ENCODE measurements at regions not wholly inside any gene's neighbourhood (a gene's known extent, or its start where the extent isn't known, plus 50 kb on each side); places are given as distances from the start of the nearest gene placed in this dataset.

DNA sequence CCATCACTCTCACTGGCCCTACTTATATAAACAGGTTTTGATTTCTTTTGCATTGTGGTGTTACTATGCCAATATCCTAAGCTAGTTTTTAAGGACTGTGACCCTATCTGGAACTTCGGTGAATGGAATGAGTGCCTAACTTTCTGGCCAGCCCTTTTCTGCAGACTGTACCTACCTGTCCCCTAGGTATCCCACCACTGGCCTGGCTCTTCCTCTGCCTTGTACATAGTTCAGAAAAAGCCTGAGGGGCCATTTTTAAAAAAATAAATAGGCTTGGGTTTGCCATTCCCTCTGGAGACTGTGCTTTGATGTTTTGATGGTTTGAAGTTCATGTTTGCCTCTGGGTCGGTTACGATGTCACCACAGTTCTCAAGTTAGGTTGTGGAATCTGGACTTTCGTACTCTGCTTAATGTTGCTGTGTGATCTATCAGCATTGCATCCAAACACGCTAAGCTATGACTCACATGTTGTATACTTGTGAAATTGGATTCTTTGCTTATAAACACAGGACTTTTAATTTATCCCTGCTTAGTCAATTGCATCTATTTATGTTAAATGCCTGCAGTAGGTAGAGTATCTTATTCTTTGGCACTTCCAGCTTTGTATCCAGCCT is 182.0 kb downstream of the ANKRD50 start:
- DNase-seq (ENCODE audit: low spot score): peak; percentile 3

DNA sequence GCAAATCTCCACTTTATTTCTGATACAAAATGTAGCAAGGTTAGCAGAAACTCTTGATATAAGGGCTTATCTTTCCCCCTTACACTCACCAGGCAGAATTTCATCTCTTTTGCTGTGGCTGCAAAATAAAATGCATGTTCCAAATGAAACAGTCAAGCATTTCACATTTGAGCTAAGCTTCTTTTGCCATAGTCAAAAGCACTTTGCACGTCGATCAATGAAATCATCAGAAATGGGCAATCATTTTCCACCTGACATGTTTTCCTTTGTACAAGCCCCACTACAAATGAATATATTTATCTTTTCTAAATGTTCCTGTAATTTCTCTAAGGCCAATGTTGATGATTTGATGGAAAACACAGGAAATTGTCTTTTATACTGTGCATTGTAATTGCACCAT is 178.4 kb downstream of the ANKRD50 start:
- DNase-seq (ENCODE audit: low spot score): no peak

DNA sequence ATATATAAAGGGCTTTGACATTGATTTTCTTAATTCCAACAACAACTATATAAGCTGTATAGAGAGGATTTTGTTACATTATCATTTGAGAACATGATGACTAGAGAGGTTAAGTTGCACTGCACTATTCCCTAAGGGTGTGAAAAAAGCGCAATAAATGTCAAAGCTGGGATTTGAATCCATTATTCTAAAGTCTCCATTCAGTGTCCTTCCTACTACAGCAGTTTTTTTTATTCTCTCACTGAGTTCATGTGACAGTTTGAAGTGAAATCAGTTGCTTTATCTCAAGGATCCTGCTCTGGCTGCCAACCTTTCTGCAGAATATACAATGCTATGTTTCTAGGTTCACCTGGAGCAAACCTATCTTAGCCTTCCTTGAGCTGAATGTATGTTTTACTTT is 177.5 kb downstream of the ANKRD50 start:
- no peak for DNase-seq (ENCODE audit: low spot score)

DNA sequence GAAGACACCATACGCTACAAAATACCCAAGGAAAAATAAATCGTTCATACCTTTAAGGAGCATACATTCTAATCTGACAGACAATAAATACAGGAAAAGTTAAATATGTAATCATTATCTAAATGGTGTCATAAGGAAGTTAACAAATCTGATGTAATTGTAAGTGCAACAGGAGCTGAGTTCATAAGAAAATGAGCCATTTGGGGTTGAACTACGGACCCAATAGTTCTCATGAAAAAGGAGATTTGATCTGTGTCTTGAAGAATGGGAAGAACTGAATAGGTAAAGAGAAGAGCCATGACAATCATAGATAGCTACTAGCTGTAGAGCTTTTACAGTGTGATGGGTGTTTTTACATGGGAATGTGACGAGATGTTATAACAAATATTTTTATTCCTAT is 175.6 kb downstream of the ANKRD50 start:
- no peak for DNase-seq (ENCODE audit: low spot score)

- DNase-seq (ENCODE audit: low spot score): no peak
These were observed 174.6 kb downstream of the ANKRD50 start for GRCh38 chr4:124537971-124538370.

DNA sequence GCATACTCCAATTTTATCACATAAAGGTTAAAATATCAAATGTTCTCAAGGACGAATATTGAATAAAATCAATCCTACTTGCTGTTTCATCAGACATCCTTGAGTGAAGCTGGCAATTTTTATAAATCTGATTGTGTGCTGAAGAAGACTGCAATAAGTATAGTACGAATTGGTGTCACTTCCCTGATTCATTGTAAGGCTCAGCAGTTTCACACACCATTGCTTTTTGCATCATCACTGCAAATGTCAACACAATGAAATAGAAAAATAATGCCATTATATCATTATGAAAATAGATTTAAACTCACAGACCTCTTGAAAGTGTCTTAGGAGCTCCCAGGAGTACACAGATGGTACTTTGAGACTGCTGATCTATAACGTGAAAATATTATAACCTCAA is 172.5 kb downstream of the ANKRD50 start:
- DNase-seq (ENCODE audit: low spot score): no peak

- no peak for DNase-seq (ENCODE audit: low spot score)
These were observed 170.7 kb downstream of the ANKRD50 start for GRCh38 chr4:124541652-124542420.

- no peak for DNase-seq (ENCODE audit: low spot score)
These were observed 156.6 kb downstream of the ANKRD50 start for GRCh38 chr4:124555959-124556358.

- DNase-seq (ENCODE audit: low spot score): no peak
These were observed 148.4 kb downstream of the ANKRD50 start for GRCh38 chr4:124564121-124564520.

DNA sequence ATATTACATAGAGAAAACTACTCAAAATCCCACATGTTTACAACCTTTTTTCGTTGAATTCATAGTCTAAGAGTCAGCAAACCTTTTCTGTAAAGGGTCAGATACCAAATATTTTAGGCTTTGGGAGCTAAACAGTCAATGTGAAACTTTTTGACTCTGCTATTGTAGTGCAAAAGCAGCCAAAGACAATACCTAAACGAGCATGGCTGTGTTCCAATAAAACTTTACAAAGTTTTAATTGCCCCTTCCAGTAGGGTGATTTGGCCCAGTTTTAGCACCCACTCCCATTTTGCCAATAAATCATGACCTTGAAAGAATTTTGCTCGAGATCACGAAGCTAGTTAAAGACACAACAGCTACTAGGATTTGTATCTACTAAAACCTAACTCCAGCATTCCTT is 147.2 kb downstream of the ANKRD50 start:
- no peak for DNase-seq (ENCODE audit: low spot score)

DNA sequence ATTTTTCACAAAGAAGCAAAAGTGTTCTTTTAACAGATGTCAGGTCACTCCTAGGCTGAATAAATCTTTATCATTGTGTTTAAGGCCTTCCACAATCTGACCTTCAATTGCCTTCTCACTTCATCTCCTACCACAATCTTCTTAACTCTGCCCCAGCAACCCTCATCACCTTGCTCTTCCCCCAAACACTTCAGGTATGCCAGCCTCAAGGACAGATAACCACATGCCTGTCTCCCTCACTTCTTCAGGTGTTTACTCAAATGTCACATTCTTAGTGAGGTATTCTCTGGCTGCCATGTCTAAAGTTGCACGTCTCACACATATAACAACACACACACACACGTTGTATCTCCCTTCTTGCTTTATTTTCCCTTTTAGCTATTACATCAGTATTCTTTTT is 146.5 kb downstream of the ANKRD50 start:
- DNase-seq (ENCODE audit: low spot score): no peak

- no peak for DNase-seq (ENCODE audit: low spot score)
These were observed 139.5 kb downstream of the ANKRD50 start for GRCh38 chr4:124573056-124573455.

DNA sequence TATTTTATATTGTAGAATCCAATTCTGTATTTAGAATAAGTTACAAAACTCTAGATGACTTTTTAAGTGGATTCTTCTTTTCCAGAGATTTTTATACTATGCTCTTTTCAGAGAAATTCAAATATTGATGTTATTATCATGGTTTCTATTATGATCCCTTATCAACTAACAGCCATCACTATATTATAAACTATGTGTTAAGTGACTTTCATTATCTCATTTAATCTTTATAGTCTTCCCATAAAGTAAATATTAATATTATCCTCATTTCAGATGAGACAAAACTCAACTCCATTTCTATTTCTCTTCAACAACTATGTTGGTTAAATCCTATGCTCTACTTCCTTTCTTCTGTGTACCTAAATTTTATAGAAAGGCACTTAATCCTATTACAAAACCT is 132.6 kb downstream of the ANKRD50 start:
- no peak for DNase-seq (ENCODE audit: low spot score)

DNA sequence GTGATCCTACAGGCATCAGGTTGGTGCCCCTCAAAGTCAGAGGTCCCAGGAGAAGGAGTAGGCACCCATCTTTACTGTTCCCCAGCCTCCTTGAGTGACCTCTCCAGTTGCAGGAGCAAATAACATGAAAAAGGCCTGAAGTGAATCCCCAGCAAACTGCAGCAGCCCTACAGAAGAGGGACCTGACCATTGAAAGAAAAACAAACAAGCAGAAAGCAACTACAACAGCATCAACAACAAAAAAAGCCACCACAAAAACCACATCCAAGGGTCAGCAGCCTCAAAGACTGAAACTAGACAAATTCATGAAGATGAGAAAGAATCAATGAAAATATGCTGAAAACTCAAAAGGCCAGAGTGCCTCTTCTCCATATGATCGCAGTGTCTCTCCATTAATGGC is 128.7 kb downstream of the ANKRD50 start:
- DNase-seq (ENCODE audit: low spot score): no peak

- no peak for DNase-seq (ENCODE audit: low spot score)
These were observed 122.7 kb downstream of the ANKRD50 start for GRCh38 chr4:124589786-124590185.

GRCh38 chr4:124590480-124590879 is 122.1 kb downstream of the ANKRD50 start:
- DNase-seq (ENCODE audit: low spot score): no peak

GRCh38 chr4:124591637-124592036 is 120.9 kb downstream of the ANKRD50 start:
- no peak for DNase-seq (ENCODE audit: low spot score)

DNA sequence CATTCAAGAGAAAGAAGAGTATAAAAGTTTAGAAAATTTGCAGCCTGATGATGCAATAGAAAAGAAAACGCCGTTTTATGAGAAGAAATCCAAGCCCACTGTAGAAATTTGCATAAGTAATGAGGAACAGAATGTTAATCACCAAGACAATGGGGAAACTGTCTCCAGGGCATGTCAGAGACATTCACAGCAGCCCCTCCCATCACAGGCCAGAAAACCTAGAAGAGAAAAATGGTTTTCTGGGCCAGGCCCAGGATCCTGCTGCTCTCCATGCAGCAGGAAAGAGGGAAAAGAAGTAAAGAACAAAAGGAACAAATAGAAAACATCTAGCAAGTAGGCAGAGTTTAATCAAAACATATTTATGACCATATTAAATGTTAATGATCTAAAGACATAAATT is 119.0 kb downstream of the ANKRD50 start:
- no peak for DNase-seq (ENCODE audit: low spot score)

- DNase-seq (ENCODE audit: low spot score): no peak
These were observed 117.6 kb downstream of the ANKRD50 start for GRCh38 chr4:124594945-124595344.

- DNase-seq (ENCODE audit: low spot score): no peak
These were observed 115.7 kb downstream of the ANKRD50 start for GRCh38 chr4:124596816-124597215.

DNA sequence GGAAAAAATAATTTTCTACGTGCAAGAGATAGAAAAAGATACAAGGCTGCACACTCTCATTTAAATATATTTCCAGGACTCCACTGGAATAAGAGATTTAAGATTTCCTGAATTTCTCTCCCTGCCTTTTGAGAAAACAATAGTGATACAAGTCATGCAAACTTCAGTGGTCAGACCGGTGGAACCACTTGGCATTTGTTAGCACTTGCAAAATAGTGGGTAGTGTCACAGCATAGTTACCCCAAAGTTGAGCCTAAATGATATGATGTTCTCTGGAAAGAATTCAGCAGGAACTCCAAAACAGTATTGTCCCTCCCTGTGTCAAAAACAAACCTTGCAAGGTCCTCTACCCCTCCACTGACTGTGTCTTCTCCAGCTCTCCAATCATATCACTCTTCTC is 102.3 kb downstream of the ANKRD50 start:
- DNase-seq (ENCODE audit: low spot score): no peak
